Activated naive CD8-positive, alpha-beta T cell treated with anti-CD3 and anti-CD28 coated beads for 36 hours (primary cell): ENCODE measurements at regions not wholly inside any gene's neighbourhood (a gene's known extent, or its start where the extent isn't known, plus 50 kb on each side); places are given as distances from the start of the nearest gene placed in this dataset.
A peak's percentile ranks its signal among the peaks of the same experiment; 100 is the strongest.

Experiments used
- DNase-seq: peaks from one replicate; pipeline ENCODE4 v3.0.0; 2021
- H3K27ac Mint-ChIP-seq: one replicate; pipeline ENCODE4 v1.8.0; 2022; ENCODE audit warnings: mild to moderate bottlenecking, moderate library complexity, mixed read lengths
- H3K27me3 Mint-ChIP-seq: one replicate; pipeline ENCODE4 v1.8.0; 2022; ENCODE audit warnings: mild to moderate bottlenecking, mixed read lengths
- H3K36me3 Mint-ChIP-seq: one replicate; pipeline ENCODE4 v1.8.0; 2021; ENCODE audit warnings: mild to moderate bottlenecking, mixed read lengths
- H3K4me1 Mint-ChIP-seq: one replicate; pipeline ENCODE4 v1.8.0; 2021; ENCODE audit warnings: mixed read lengths
- H3K4me3 Mint-ChIP-seq: one replicate; pipeline ENCODE4 v1.8.0; 2022; ENCODE audit warnings: mild to moderate bottlenecking, moderate library complexity, mixed read lengths
- H3K9me3 Mint-ChIP-seq: one replicate; pipeline ENCODE4 v1.8.0; 2022; ENCODE audit warnings: mixed read lengths

DNA sequence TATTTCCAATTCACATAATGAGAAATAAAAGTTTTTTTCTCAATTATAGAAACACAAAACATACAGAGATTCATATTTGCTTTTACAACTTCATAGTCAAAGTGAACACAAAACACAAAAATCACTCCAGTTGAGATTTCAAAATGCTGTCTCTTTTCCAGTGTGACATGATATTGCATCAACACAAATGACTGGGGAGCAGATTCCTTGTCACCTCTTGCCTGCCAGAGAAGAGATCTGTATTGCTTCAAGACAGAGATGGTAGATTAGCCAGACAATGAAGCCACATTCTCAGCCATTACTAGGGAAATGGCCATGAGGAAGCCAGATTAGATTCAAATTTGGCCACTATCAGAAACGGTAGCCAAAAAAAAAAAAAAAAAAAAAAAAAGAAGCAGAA lies 2313.1 kb upstream of the AGA start:
- Mint-ChIP-seq H3K4me1 (no peaks in the 10 kb centered on the region), H3K9me3 (no peaks in the 10 kb centered on the region), H3K27me3 (no peaks in the 10 kb centered on the region), H3K27ac (no peak overlapping the region), H3K4me3 (no peak overlapping the region), H3K36me3 (no peaks in the 10 kb centered on the region)
- DNase-seq: no peak

GRCh38 chr4:179757641-179758040 lies 2315.4 kb upstream of the AGA start:
- no peaks in the 10 kb centered on the region for H3K27me3 Mint-ChIP-seq
- H3K36me3 Mint-ChIP-seq: no peaks in the 10 kb centered on the region
- no peak for DNase-seq
- H3K4me3 Mint-ChIP-seq: no peak overlapping the region
- H3K4me1 Mint-ChIP-seq: no peaks in the 10 kb centered on the region
- no peaks in the 10 kb centered on the region for H3K9me3 Mint-ChIP-seq
- H3K27ac Mint-ChIP-seq: no peak overlapping the region

DNA sequence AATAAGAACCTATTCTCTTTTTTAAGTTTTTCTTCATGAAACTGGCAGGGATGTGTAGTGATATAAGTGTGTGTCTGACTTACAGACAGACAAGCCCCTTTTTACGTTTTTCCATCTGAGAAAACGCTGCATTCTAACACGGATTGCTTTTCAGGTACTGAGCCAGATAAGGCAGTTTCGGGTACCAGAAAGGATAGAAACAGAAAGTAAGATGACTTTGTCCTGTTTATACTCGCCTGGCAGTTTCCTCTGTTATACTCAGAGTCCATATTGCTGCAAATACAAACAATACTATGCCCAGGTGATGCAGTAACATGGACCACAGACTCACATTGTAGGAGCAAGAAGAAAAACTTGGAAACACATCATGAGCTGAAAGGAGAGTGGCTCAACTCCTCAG lies 2320.6 kb upstream of the AGA start:
- Mint-ChIP-seq H3K9me3 (no peaks in the 10 kb centered on the region), H3K27me3 (no peaks in the 10 kb centered on the region), H3K27ac (no peak overlapping the region), H3K4me3 (no peak overlapping the region), H3K4me1 (no peaks in the 10 kb centered on the region), H3K36me3 (no peaks in the 10 kb centered on the region)
- DNase-seq: no peak

- H3K4me3 Mint-ChIP-seq: no peak overlapping the region
- H3K27me3 Mint-ChIP-seq: no peaks in the 10 kb centered on the region
- DNase-seq: no peak
- H3K27ac Mint-ChIP-seq: no peak overlapping the region
- H3K36me3 Mint-ChIP-seq: no peaks in the 10 kb centered on the region
- H3K4me1 Mint-ChIP-seq: no peaks in the 10 kb centered on the region
- H3K9me3 Mint-ChIP-seq: no peaks in the 10 kb centered on the region
These were observed 2324.7 kb upstream of the AGA start for GRCh38 chr4:179766938-179767337.

DNA sequence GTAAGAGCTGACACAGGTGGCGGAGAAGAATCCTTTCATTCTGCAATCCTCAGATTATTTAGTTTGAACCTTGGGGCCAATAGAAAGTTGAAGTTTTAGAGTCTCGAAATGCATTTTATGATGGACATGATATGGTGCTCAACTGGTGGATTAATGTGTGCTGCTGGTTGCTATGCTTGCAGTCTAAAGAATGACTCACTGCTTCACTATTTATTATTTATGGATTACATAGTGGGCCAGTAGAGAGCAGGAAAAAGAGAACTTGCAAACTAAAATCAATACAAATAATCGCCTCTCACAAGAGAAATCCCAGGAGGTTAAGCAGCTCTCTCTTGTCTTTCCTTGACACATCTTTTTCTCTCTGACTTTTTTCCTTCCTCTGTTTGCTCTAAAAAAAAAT lies 2326.8 kb upstream of the AGA start:
- Mint-ChIP-seq H3K27ac (no peak overlapping the region), H3K4me3 (no peak overlapping the region), H3K4me1 (no peaks in the 10 kb centered on the region), H3K36me3 (no peaks in the 10 kb centered on the region), H3K9me3 (no peaks in the 10 kb centered on the region), H3K27me3 (no peaks in the 10 kb centered on the region)
- no peak for DNase-seq

- Mint-ChIP-seq H3K36me3 (no peaks in the 10 kb centered on the region), H3K27me3 (no peaks in the 10 kb centered on the region), H3K4me1 (no peaks in the 10 kb centered on the region), H3K4me3 (no peak overlapping the region), H3K27ac (no peak overlapping the region), H3K9me3 (no peaks in the 10 kb centered on the region)
- DNase-seq: no peak
These were observed 2355.5 kb upstream of the AGA start for GRCh38 chr4:179797738-179798137.

DNA sequence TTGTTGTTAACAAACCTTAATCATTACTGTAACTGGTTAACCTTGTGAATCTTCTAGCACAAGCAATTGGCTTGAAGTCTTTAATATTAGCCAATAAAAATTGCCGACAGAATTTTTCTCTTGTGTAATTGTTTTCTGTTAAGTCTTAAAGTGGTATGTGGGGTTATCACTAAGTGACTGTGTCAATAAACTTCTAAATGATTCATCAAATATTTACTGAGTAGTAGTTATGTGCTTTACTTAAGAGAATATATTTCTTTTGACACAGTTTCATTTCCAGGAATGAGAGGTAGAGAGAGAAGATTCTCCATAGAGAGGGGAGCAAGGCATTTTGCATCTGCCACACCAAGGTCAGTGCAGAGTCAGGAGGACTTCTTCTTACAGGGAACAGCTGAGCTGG lies 2361.6 kb upstream of the AGA start:
- no peak for DNase-seq
- no peaks in the 10 kb centered on the region for H3K9me3 Mint-ChIP-seq
- no peaks in the 10 kb centered on the region for H3K27me3 Mint-ChIP-seq
- no peak overlapping the region for H3K27ac Mint-ChIP-seq
- H3K4me3 Mint-ChIP-seq: no peak overlapping the region
- H3K4me1 Mint-ChIP-seq: no peaks in the 10 kb centered on the region
- H3K36me3 Mint-ChIP-seq: no peaks in the 10 kb centered on the region

- no peak for DNase-seq
- H3K36me3 Mint-ChIP-seq: no peaks in the 10 kb centered on the region
- no peaks in the 10 kb centered on the region for H3K9me3 Mint-ChIP-seq
- H3K4me1 Mint-ChIP-seq: no peaks in the 10 kb centered on the region
- H3K27me3 Mint-ChIP-seq: no peaks in the 10 kb centered on the region
- H3K27ac Mint-ChIP-seq: no peak overlapping the region
- no peak overlapping the region for H3K4me3 Mint-ChIP-seq
These were observed 2362.2 kb upstream of the AGA start for GRCh38 chr4:179804440-179804839.

DNA sequence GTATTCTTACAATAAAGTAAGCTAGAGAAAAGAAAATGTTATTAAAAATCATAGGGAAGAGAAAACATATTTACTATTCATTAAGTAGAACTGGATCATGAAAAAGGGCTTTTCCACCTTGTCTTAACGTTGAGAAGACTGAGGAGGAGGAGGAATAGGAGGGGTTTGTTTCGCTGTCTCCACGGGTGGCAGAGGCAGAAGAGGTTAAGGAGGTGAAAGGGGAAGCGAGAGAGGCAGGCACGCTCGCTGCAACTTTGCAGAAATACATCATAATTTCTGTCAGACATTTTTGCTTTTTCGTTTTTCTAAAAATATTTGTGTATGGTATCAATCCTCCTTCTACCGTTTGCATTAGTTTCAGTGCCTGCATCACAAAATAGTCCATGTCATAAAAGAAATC lies 2375.1 kb upstream of the AGA start:
- Mint-ChIP-seq H3K4me1 (no peaks in the 10 kb centered on the region), H3K4me3 (no peak overlapping the region), H3K27ac (no peak overlapping the region), H3K27me3 (no peaks in the 10 kb centered on the region), H3K9me3 (no peaks in the 10 kb centered on the region), H3K36me3 (no peaks in the 10 kb centered on the region)
- no peak for DNase-seq

GRCh38 chr4:179823342-179823741 lies 2381.1 kb upstream of the AGA start:
- Mint-ChIP-seq H3K9me3 (no peaks in the 10 kb centered on the region), H3K4me3 (no peak overlapping the region), H3K36me3 (no peaks in the 10 kb centered on the region), H3K27me3 (no peaks in the 10 kb centered on the region), H3K27ac (no peak overlapping the region), H3K4me1 (no peaks in the 10 kb centered on the region)
- no peak for DNase-seq

- H3K27me3 Mint-ChIP-seq: no peaks in the 10 kb centered on the region
These were observed 2389.0 kb upstream of the AGA start for GRCh38 chr4:179831274-179831673.

GRCh38 chr4:179836179-179837075 lies 2394.2 kb upstream of the AGA start:
- H3K4me3 Mint-ChIP-seq: no peak overlapping the region
- H3K36me3 Mint-ChIP-seq: no peaks in the 10 kb centered on the region
- no peak for DNase-seq
- H3K27ac Mint-ChIP-seq: no peak overlapping the region
- no peaks in the 10 kb centered on the region for H3K27me3 Mint-ChIP-seq
- no peaks in the 10 kb centered on the region for H3K9me3 Mint-ChIP-seq
- H3K4me1 Mint-ChIP-seq: no peaks in the 10 kb centered on the region

More at GRCh38 chr4:179831274-179831673, 2389.0 kb upstream of the AGA start:
- DNase-seq: no peak
- no peak overlapping the region for H3K27ac Mint-ChIP-seq
- no peak overlapping the region for H3K4me3 Mint-ChIP-seq
- no peaks in the 10 kb centered on the region for H3K36me3 Mint-ChIP-seq
- no peaks in the 10 kb centered on the region for H3K4me1 Mint-ChIP-seq
- no peaks in the 10 kb centered on the region for H3K9me3 Mint-ChIP-seq

DNA sequence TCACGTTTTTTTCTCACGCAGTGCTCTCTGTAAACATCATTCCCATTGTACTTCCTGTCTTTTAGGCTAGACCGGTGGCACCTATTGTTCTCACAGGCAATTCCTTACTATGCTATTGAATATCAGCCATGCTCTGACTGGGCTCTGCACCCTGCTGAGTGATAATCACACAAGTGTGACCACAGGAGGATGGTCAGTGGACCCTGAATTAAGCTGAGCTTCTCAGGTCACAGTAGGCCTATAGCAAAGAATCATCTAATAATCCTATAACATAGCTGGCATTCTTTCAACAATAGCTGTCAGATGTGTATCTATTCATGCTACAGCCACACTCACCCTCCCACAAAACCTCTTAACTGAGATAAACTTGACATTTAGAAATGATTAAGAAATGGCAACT lies 2399.8 kb upstream of the TENM3 start:
- Mint-ChIP-seq H3K36me3 (no peaks in the 10 kb centered on the region), H3K4me3 (no peak overlapping the region), H3K27ac (no peak overlapping the region), H3K27me3 (peaks cover 3% of the 10 kb centered on the region), H3K9me3 (no peaks in the 10 kb centered on the region), H3K4me1 (no peaks in the 10 kb centered on the region)
- DNase-seq: no peak

DNA sequence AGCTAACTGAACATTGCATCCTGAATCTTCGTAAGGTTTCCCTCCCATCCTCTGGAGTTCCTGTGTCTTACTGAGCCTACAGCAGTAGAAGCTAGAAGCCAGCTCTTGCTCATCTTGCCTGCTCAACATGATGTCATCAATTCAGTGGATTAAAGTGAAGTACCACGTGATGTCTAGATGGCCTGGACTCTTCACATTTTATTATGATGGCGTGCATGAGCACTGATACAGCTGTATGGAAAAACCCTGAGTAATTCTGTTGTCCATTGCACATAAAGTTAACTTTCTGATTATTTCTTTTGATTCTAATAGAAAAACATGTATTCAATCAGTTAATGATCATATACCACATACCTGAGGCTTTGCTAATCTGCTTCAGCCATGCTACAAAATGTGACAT lies 2387.7 kb upstream of the TENM3 start:
- Mint-ChIP-seq H3K9me3 (no peaks in the 10 kb centered on the region), H3K4me1 (no peaks in the 10 kb centered on the region), H3K27me3 (no peaks in the 10 kb centered on the region), H3K36me3 (no peaks in the 10 kb centered on the region), H3K27ac (no peak overlapping the region), H3K4me3 (no peak overlapping the region)
- no peak for DNase-seq

DNA sequence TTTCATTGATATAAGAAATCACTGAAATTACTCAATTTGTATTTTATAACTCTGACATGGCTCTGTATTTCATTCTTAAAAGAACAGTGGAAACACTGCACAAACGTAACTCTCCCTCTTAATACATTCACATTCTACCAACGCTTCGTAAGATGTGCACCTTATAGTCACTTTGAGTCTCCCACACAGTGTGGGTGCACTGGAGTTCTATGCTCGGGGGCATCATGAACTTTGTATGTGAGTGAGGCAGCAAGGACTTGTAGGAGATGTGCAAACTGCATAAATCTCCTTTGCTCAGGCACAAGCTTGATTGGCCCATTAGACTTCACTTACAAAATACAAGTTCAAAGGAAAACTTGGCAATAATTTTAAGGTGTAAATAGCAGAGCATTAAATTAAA lies 2385.0 kb upstream of the TENM3 start:
- no peaks in the 10 kb centered on the region for H3K36me3 Mint-ChIP-seq
- DNase-seq: no peak
- no peak overlapping the region for H3K27ac Mint-ChIP-seq
- H3K4me1 Mint-ChIP-seq: no peaks in the 10 kb centered on the region
- H3K9me3 Mint-ChIP-seq: no peaks in the 10 kb centered on the region
- H3K4me3 Mint-ChIP-seq: no peak overlapping the region
- H3K27me3 Mint-ChIP-seq: no peaks in the 10 kb centered on the region

GRCh38 chr4:179867300-179867878 lies 2375.8 kb upstream of the TENM3 start:
- H3K9me3 Mint-ChIP-seq: no peaks in the 10 kb centered on the region
- no peaks in the 10 kb centered on the region for H3K36me3 Mint-ChIP-seq
- H3K27ac Mint-ChIP-seq: no peak overlapping the region
- H3K4me3 Mint-ChIP-seq: no peak overlapping the region
- H3K27me3 Mint-ChIP-seq: peaks cover 6% of the 10 kb centered on the region
- DNase-seq: peak; percentile 33
- H3K4me1 Mint-ChIP-seq: no peaks in the 10 kb centered on the region
